ENCODE measurements at regions not wholly inside any gene's neighbourhood (a gene's known extent, or its start where the extent isn't known, plus 50 kb on each side); places are given as distances from the start of the nearest gene placed in this dataset.
A peak's percentile ranks its signal among the peaks of the same experiment; 100 is the strongest.

DNA sequence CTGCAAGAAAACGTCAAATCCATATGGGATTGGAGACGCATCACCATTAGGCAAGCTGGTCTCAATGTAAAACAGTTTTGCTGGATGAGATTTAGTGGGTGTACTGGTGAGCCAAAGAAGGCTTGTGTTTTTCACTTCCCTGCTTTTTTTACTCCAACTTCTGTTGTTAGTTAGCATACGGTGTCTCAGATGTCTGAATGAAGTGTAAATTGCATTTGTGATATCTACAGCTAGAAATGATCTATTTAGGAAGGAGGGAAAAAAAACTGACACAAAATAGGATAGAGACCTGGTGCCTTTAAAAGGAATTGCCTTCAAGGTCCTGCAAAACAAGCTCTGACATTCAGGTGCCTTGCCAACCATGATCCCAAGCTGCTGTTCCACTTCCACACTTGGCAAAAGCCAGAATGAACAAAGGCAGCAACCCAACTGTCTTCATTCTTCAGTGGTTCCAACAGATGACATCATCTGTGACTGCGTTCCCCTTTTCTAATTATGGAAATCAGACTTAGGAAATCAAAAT, 104.2 kb upstream of the RAI14 start:
- Histone ChIP-seq H4K20me1 (replicated peaks; ENCODE audit: control insufficient read depth, extremely low read depth, insufficient read depth, low read length) (no peaks in the 10 kb centered on the region), H3K27ac (ENCODE audit: insufficient read depth, low read depth, low read length) (no peak overlapping the region), H3K9me1 (replicated peaks; ENCODE audit: control insufficient read depth, extremely low read depth, insufficient read depth, low read length) (no peaks in the 10 kb centered on the region), H3K9ac (replicated peaks; ENCODE audit: extremely low read depth, insufficient read depth, low read length) (no peak overlapping the region), H3K36me3 (ENCODE audit: control insufficient read depth in 2 of 2, extremely low read depth in 1 of 2, insufficient read depth in 2 of 2, low read length in 2 of 2) (no peaks in the 10 kb centered on the region), H3K4me2 (ENCODE audit: insufficient read depth, low read length) (no peak overlapping the region), H3K4me1 (ENCODE audit: control insufficient read depth, extremely low read depth, insufficient read depth, low read length) (no peaks in the 10 kb centered on the region), H3K9me3 (replicated peaks; ENCODE audit: control insufficient read depth, insufficient read depth, low read length) (no peaks in the 10 kb centered on the region), H3K79me2 (ENCODE audit: control insufficient read depth, insufficient read depth, low read length) (no peaks in the 10 kb centered on the region), H3K4me3 (replicated peaks in 1 of 3; ENCODE audit: insufficient read depth in 1 of 3, low read depth in 1 of 3, low read length in 3 of 3) (no peak overlapping the region), H3K27me3 (ENCODE audit: control insufficient read depth in 2 of 2, insufficient read depth in 2 of 2, low read length in 2 of 2) (no peaks in the 10 kb centered on the region), H2AFZ (ENCODE audit: low read depth, low read length) (no peak overlapping the region)
- POLR2A ChIA-PET: no interaction called here
- intact Hi-C loops (cut with micrococcal nuclease): no loop called here
- dilution Hi-C loops (cut with MboI; ENCODE audit: extremely low pct_ligation_motif_present, low sequenced_read_pairs): no loop called here
- CTCF ChIA-PET: no interaction called here
- TF ChIP-seq, protein P1, sequence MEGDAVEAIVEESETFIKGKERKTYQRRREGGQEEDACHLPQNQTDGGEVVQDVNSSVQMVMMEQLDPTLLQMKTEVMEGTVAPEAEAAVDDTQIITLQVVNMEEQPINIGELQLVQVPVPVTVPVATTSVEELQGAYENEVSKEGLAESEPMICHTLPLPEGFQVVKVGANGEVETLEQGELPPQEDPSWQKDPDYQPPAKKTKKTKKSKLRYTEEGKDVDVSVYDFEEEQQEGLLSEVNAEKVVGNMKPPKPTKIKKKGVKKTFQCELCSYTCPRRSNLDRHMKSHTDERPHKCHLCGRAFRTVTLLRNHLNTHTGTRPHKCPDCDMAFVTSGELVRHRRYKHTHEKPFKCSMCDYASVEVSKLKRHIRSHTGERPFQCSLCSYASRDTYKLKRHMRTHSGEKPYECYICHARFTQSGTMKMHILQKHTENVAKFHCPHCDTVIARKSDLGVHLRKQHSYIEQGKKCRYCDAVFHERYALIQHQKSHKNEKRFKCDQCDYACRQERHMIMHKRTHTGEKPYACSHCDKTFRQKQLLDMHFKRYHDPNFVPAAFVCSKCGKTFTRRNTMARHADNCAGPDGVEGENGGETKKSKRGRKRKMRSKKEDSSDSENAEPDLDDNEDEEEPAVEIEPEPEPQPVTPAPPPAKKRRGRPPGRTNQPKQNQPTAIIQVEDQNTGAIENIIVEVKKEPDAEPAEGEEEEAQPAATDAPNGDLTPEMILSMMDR (IDR thresholded peaks at IDR 0.05; ENCODE audit: extremely low read depth in 1 of 2, insufficient read depth in 1 of 2, low read depth in 1 of 2, low read length in 2 of 2): no peak
- TF ChIP-seq JUN (IDR thresholded peaks at IDR 0.05; ENCODE audit: borderline replicate concordance, insufficient read depth, insufficient read length, low read depth): peak; percentile 9
- DNase-seq (ENCODE audit: low read depth, low spot score) (no peak), FAIRE-seq (no peak)
- BruUV-seq (replicated peaks): no TSS peak

DNA sequence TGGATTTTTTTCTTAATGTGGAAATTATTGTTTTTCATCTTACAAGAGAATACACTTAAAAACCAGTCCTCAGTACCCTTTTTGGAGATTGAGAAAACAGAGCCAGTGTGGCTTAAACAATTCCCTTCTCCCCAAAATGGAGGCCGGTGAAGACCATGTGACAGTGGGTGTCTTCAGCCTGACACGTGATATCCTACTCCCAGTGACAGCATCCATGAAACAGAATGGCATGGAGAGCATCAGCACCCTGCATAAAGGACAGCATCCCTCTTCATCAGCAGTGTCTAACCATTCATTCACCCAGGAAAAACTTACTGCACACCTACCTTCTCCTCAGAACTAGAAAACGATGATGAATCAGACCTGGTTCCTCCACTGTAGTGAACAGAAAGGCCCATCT, 103.4 kb upstream of the RAI14 start:
- no peaks in the 10 kb centered on the region for H3K9me3 ChIP-seq (replicated peaks; ENCODE audit: control insufficient read depth, insufficient read depth, low read length)
- H3K9ac ChIP-seq (replicated peaks; ENCODE audit: extremely low read depth, insufficient read depth, low read length): no peak overlapping the region
- intact Hi-C loops (cut with micrococcal nuclease): no loop called here
- H3K27ac ChIP-seq (ENCODE audit: insufficient read depth, low read depth, low read length): no peak overlapping the region
- POLR2A ChIA-PET: interaction anchor here (0.5 kb wide), 1 partner anchor 240 kb away, joined by 3 read pairs; no protein-coding TSS in a partner anchor
- TF ChIP-seq MYC (IDR thresholded peaks at IDR 0.05; ENCODE audit: low read depth, low read length) (no peak), FOS (IDR thresholded peaks at IDR 0.05; ENCODE audit: borderline replicate concordance, insufficient read depth, low read length) (no peak), GATA2 (IDR thresholded peaks at IDR 0.05; ENCODE audit: insufficient read depth, insufficient read length, low read depth, low read length) (no peak)
- TF ChIP-seq, protein P2, sequence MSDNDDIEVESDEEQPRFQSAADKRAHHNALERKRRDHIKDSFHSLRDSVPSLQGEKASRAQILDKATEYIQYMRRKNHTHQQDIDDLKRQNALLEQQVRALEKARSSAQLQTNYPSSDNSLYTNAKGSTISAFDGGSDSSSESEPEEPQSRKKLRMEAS (IDR thresholded peaks at IDR 0.05; ENCODE audit: insufficient read depth, insufficient read length): no peak
- no peak overlapping the region for H3K4me2 ChIP-seq (ENCODE audit: insufficient read depth, low read length)
- no peaks in the 10 kb centered on the region for H3K4me1 ChIP-seq (ENCODE audit: control insufficient read depth, extremely low read depth, insufficient read depth, low read length)
- H3K36me3 ChIP-seq (ENCODE audit: control insufficient read depth in 2 of 2, extremely low read depth in 1 of 2, insufficient read depth in 2 of 2, low read length in 2 of 2): no peaks in the 10 kb centered on the region
- no peak overlapping the region for H2AFZ ChIP-seq (ENCODE audit: low read depth, low read length)
- dilution Hi-C loops (cut with MboI; ENCODE audit: extremely low pct_ligation_motif_present, low sequenced_read_pairs): no loop called here
- H3K27me3 ChIP-seq (ENCODE audit: control insufficient read depth in 2 of 2, insufficient read depth in 2 of 2, low read length in 2 of 2): no peaks in the 10 kb centered on the region
- DNase-seq (ENCODE audit: low read depth, low spot score) (no peak), FAIRE-seq (no peak)
- no peaks in the 10 kb centered on the region for H3K9me1 ChIP-seq (replicated peaks; ENCODE audit: control insufficient read depth, extremely low read depth, insufficient read depth, low read length)
- H4K20me1 ChIP-seq (replicated peaks; ENCODE audit: control insufficient read depth, extremely low read depth, insufficient read depth, low read length): no peaks in the 10 kb centered on the region
- no peaks in the 10 kb centered on the region for H3K79me2 ChIP-seq (ENCODE audit: control insufficient read depth, insufficient read depth, low read length)
- BruUV-seq (replicated peaks): no TSS peak
- CTCF ChIA-PET: interaction anchor here (1.1 to 1.6 kb wide), 3 partner anchors 10 to 25 kb away, joined by 3 to 7 read pairs (median 4); no protein-coding TSS in a partner anchor
- H3K4me3 ChIP-seq (replicated peaks in 1 of 3; ENCODE audit: insufficient read depth in 1 of 3, low read depth in 1 of 3, low read length in 3 of 3): no peak overlapping the region
